ENCODE measurements at regions not wholly inside any gene's neighbourhood (a gene's known extent, or its start where the extent isn't known, plus 50 kb on each side); places are given as distances from the start of the nearest gene placed in this dataset.
"Not testable (repeated sequence)": the region's sequence is repeated elsewhere in the genome, so short reads cannot be mapped to it uniquely, and the experiment has no call there.

- H3K4me1 Mint-ChIP-seq (ENCODE audit: low read depth, unreplicated experiment) = peaks cover 31% of the 10 kb centered on the region
- no peaks in the 10 kb centered on the region for H3K36me3 Mint-ChIP-seq (ENCODE audit: insufficient read depth, unreplicated experiment)
- H3K27ac Mint-ChIP-seq (ENCODE audit: unreplicated experiment) = no peak overlapping the region
- CTCF ChIA-PET = interaction anchor here (0.7 to 2.1 kb wide), 2 partner anchors 175 to 1398 kb away, joined by 6 to 36 read pairs; no protein-coding TSS in a partner anchor
- intact Hi-C loops (cut with micrococcal nuclease; ENCODE audit: unreplicated experiment) = loop anchor here (5.0 kb wide), 1 partner anchor 178 kb away; no protein-coding TSS in a partner anchor
- H3K4me3 Mint-ChIP-seq (ENCODE audit: low read depth, unreplicated experiment) = no peak overlapping the region
- H3K9me3 Mint-ChIP-seq (ENCODE audit: low read depth, unreplicated experiment) = no peaks in the 10 kb centered on the region
- DNase-seq = no peak
- BruUV-seq (replicated peaks) = no TSS peak
- TF ChIP-seq CTCF (IDR thresholded peaks at IDR 0.05; ENCODE audit: unreplicated experiment) = no peak
- no peaks in the 10 kb centered on the region for H3K27me3 Mint-ChIP-seq (ENCODE audit: unreplicated experiment)
Measured at GRCh38 chr14:103280278-103280928, 53.6 kb upstream of the EIF5 start.

GRCh38 chr14:103281496-103282231 is 52.4 kb upstream of the EIF5 start:
- Mint-ChIP-seq H3K9me3 (ENCODE audit: low read depth, unreplicated experiment) (no peaks in the 10 kb centered on the region), H3K27ac (ENCODE audit: unreplicated experiment) (no peak overlapping the region), H3K36me3 (ENCODE audit: insufficient read depth, unreplicated experiment) (no peaks in the 10 kb centered on the region), H3K4me3 (ENCODE audit: low read depth, unreplicated experiment) (no peak overlapping the region), H3K27me3 (ENCODE audit: unreplicated experiment) (no peaks in the 10 kb centered on the region), H3K4me1 (ENCODE audit: low read depth, unreplicated experiment) (peaks cover 40% of the 10 kb centered on the region)
- intact Hi-C loops (cut with micrococcal nuclease; ENCODE audit: unreplicated experiment) = loop anchor here (5.0 kb wide), 1 partner anchor 179 kb away; no protein-coding TSS in a partner anchor
- CTCF ChIA-PET = interaction anchor here (0.6 to 2.1 kb wide), 10 partner anchors 28 to 207 kb away, joined by 3 to 36 read pairs (median 3); no protein-coding TSS in a partner anchor
- peak; percentile 38 for TF ChIP-seq CTCF (IDR thresholded peaks at IDR 0.05; ENCODE audit: unreplicated experiment)
- DNase-seq = peak; percentile 71
- BruUV-seq (replicated peaks) = no TSS peak

GRCh38 chr14:103282309-103282708 is 51.7 kb upstream of the EIF5 start:
- H3K4me3 Mint-ChIP-seq (ENCODE audit: low read depth, unreplicated experiment); H3K9me3 Mint-ChIP-seq (ENCODE audit: low read depth, unreplicated experiment); BruUV-seq (replicated peaks); H3K36me3 Mint-ChIP-seq (ENCODE audit: insufficient read depth, unreplicated experiment); H3K27me3 Mint-ChIP-seq (ENCODE audit: unreplicated experiment); H3K27ac Mint-ChIP-seq (ENCODE audit: unreplicated experiment); DNase-seq: not testable (repeated sequence)
- H3K4me1 Mint-ChIP-seq (ENCODE audit: low read depth, unreplicated experiment) = peaks cover 40% of the 10 kb centered on the region
- CTCF ChIA-PET = interaction anchor here (1.0 to 2.1 kb wide), 5 partner anchors 74 to 186 kb away, joined by 3 to 36 read pairs (median 5); no protein-coding TSS in a partner anchor
- intact Hi-C loops (cut with micrococcal nuclease; ENCODE audit: unreplicated experiment) = loop anchor here (5.0 kb wide), 1 partner anchor 180 kb away; no protein-coding TSS in a partner anchor

- no peaks in the 10 kb centered on the region for H3K27me3 Mint-ChIP-seq (ENCODE audit: unreplicated experiment)
- no peak for TF ChIP-seq CTCF (IDR thresholded peaks at IDR 0.05; ENCODE audit: unreplicated experiment)
- H3K4me3 Mint-ChIP-seq (ENCODE audit: low read depth, unreplicated experiment) = no peak overlapping the region
- intact Hi-C loops (cut with micrococcal nuclease; ENCODE audit: unreplicated experiment) = loop anchor here (5.0 kb wide), 1 partner anchor 181 kb away; no protein-coding TSS in a partner anchor
- DNase-seq = no peak
- no peaks in the 10 kb centered on the region for H3K9me3 Mint-ChIP-seq (ENCODE audit: low read depth, unreplicated experiment)
- peaks cover 40% of the 10 kb centered on the region for H3K4me1 Mint-ChIP-seq (ENCODE audit: low read depth, unreplicated experiment)
- BruUV-seq (replicated peaks) = no TSS peak
- H3K27ac Mint-ChIP-seq (ENCODE audit: unreplicated experiment) = no peak overlapping the region
- CTCF ChIA-PET = no interaction called here
- H3K36me3 Mint-ChIP-seq (ENCODE audit: insufficient read depth, unreplicated experiment) = no peaks in the 10 kb centered on the region
Measured at GRCh38 chr14:103282932-103283331, 51.1 kb upstream of the EIF5 start.

Measured in Calu3 (cell line).